22Rv1 (cell line): ENCODE measurements at regions not wholly inside any gene's neighbourhood (a gene's known extent, or its start where the extent isn't known, plus 50 kb on each side); places are given as distances from the start of the nearest gene placed in this dataset.

Source experiments
- H3K27ac ChIP-seq: fragments of 450-650 bp; 2 replicates; pipeline ENCODE4 v1.5.1; 2017
- ZFX ChIP-seq: fragments of 450-650 bp; IDR thresholded peaks from 2 replicates; pipeline ENCODE4 v1.6.1; 2017; ENCODE audit warnings: antibody characterized with exemption, borderline replicate concordance
- TF ChIP-seq, protein P1 (sequence below): fragments of 450-650 bp; IDR thresholded peaks from 2 replicates; pipeline ENCODE4 v1.5.1; 2017; ENCODE audit warnings: mild to moderate bottlenecking

DNA sequence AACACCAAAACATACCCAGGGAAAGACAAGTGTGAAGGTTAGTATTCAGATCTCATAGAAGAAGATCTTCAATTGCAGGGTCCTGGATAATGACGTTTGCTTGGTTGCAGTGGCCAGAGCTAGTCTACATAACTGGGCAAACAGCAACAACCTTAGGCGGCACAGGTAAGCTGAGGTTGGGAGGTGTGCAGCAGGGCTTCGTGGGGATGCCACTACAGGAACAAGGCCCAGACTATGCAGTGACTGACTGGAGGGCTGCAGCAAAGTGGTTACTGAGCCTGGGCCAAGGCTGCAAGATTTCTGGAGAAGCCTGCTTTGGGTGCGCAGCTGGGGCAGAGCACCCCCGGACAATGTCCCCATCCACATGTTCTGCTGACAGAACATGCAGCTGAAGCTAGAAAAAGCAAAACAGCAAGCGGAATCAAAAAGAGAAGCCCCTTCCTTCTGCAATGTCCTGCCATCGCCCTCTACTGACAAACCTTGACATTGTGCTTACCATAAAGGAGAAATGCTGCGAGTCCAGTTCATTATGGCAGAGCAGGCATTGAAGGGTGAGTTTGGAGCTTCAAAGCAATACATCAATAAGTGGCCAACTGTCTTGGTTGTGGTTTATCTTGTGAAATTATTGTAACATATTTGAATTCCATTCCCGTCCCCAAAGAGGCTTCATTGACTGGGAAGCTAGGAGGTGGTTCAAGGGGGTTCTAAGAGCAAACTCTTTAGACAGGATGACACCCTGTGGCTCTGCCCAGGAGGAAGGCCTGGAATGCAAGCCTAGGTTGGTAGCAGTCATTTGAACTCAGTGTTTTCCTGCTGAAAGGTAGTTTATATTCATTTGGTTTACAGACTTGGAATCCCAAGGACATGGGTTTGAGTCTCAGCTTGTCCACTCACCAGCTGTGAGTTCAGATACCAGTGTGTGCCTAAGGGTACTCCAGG, 217.0 kb downstream of the PDCD6IP start:
- no peak for TF ChIP-seq ZFX
- TF ChIP-seq, protein P1, sequence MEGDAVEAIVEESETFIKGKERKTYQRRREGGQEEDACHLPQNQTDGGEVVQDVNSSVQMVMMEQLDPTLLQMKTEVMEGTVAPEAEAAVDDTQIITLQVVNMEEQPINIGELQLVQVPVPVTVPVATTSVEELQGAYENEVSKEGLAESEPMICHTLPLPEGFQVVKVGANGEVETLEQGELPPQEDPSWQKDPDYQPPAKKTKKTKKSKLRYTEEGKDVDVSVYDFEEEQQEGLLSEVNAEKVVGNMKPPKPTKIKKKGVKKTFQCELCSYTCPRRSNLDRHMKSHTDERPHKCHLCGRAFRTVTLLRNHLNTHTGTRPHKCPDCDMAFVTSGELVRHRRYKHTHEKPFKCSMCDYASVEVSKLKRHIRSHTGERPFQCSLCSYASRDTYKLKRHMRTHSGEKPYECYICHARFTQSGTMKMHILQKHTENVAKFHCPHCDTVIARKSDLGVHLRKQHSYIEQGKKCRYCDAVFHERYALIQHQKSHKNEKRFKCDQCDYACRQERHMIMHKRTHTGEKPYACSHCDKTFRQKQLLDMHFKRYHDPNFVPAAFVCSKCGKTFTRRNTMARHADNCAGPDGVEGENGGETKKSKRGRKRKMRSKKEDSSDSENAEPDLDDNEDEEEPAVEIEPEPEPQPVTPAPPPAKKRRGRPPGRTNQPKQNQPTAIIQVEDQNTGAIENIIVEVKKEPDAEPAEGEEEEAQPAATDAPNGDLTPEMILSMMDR, result peak; percentile 36
- H3K27ac ChIP-seq, result no peak overlapping the region

- H3K27ac ChIP-seq, result no peak overlapping the region
- no peak for TF ChIP-seq ZFX
- TF ChIP-seq, protein P1, result no peak
Measured at GRCh38 chr3:34016925-34017587, 218.6 kb downstream of the PDCD6IP start.

DNA sequence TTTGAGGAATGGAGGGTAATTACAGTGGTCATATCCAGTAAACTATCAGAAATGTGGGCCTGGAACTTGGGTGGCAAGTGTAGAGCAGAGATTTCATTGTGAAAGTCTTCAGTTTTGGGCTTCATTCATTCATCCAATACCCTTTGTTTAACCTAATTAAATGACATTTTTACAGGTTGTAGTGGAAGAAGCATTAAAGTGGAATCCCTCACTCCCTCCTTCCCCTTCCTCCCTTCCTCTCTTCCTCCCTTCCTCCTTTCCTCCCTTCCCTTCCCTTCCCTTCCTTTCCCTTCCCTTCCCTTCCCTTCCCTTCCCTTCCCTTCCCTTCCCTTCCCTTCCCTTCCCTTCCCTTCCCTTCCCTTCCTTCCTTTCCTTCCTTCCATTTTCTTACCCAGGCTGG, 219.3 kb downstream of the PDCD6IP start:
- H3K27ac ChIP-seq, result no peak overlapping the region
- no peak for TF ChIP-seq ZFX
- TF ChIP-seq, protein P1, result no peak

DNA sequence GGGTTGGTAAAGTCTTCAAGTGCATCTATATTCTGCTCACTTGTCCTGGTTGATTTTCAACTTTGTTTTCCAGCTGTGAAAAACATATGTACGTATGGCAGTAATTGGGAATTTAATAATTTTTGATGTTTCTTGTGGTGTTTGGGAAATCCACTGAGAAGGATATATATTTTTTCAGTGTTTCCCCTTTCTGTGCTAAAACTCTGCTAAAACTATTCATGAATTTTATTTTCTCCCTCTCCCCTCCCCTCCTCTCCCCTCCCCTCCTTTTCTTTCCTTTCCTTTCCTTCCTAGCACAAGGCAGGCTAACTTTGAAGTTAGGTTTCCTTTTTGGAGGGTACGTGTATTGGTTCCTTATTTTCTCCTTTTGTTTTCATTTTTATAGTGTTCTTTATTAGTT, 220.7 kb downstream of the PDCD6IP start:
- TF ChIP-seq ZFX, result no peak
- TF ChIP-seq, protein P1, result no peak
- no peak overlapping the region for H3K27ac ChIP-seq

DNA sequence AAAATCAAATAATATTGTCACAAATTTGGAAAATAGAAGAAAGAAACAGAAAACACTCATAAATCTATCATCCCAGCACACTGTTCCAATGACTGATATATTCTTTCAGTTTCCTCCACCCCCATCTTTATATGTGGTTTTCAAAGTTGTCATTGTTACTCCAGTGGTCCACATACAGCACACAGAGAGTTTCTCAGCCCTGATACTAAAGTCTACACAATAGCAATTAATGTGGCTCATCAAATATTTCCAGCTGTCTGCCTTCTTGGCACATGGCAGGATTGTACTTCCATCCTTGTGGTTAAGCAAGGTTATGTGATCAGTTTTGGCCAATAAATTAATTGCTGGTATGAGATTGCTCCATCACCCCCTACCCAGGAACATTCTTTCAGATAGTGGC, 221.7 kb downstream of the PDCD6IP start:
- no peak overlapping the region for H3K27ac ChIP-seq
- TF ChIP-seq, protein P1, result no peak
- TF ChIP-seq ZFX, result no peak

DNA sequence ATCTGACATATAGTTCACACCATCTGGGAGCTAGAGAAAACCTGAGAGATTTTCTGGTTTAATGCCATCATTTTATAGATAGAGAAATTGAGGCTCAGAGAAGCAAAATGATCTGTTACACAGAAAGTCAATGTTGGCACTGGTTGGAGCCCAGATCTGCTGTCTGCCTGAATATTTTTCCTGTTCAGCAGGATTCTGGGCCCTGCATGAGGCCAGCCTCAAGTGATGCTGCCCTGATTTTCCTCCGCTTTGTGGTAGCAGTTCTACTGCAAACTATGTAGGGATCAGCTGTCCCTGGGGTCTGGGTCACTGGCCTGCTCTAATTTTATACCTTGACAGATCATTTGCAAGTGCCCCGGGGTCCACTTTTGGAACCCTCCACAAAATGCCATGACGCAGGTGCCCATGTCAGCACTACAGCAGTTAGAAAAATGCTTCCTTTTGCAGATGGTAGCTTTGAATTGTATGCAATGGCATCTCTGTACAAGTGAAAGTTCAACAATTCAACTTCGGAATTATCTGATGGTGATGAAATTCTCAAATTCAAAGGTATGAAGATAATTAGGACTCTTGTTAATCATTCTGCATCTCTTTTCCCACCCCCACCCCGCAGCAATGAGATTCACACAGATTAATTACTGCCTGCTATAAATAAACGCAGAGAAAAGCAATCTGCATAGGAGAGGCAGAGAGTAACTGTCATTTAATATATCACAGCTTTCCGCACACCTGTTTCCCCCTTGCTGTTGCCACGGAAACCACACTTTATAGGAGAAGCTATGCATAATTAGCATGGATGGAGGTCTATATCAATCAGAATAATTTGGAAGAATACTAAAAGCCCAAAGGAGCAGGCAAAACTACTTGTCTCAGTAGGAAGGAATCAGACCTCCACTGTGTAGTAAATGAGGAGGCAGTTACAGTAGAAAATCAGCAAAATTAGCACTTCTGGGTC, 222.6 kb downstream of the PDCD6IP start:
- TF ChIP-seq, protein P1, result no peak
- no peak for TF ChIP-seq ZFX
- H3K27ac ChIP-seq, result no peak overlapping the region
